Breast epithelium (tissue), 4 donors: ENCODE measurements at regions not wholly inside any gene's neighbourhood (a gene's known extent, or its start where the extent isn't known, plus 50 kb on each side); places are given as distances from the start of the nearest gene placed in this dataset.

Experiments used
- DNase-seq, 2 donors: peaks; one replicate each; pipeline ENCODE4 v3.0.0-alpha.2; 2019; ENCODE audit warnings: low spot score in 2 of 2
- H3K27ac ChIP-seq, 2 donors: fragments of 200-600 bp; sonication (generic) in 1 of 2; one replicate each; pipeline ENCODE4 v1.5.1; 2016 to 2019; ENCODE audit warnings: mild to moderate bottlenecking in 1 of 2
- H3K27me3 ChIP-seq, 2 donors: fragments of 200-600 bp; sonication (generic) in 1 of 2; one replicate each; pipeline versions ENCODE4 v1.5.1 to v1.6.0; 2017 to 2019; ENCODE audit warnings: control low read depth in 1 of 2, mild to moderate bottlenecking in 1 of 2
- H3K36me3 ChIP-seq: fragments of 200-600 bp; one replicate; pipeline ENCODE4 v1.5.1; 2019
- H3K4me1 ChIP-seq, 2 donors: fragments of 200-600 bp; sonication (generic); one replicate each; pipeline ENCODE4 v1.5.1; 2016 to 2019; ENCODE audit warnings: control low read depth in 1 of 2
- H3K4me3 ChIP-seq, 3 donors: fragments of 200-600 bp; sonication (generic); 1 replicate in 2 of 3; 2 replicates in 1 of 3; pipeline ENCODE4 v1.5.1; 2016 to 2019; ENCODE audit warnings: mild to moderate bottlenecking in 3 of 3, moderate library complexity in 2 of 3
- H3K9me3 ChIP-seq, 2 donors: fragments of 200-600 bp; sonication (generic) in 1 of 2; one replicate each; pipeline ENCODE4 v1.5.1; 2016 to 2019; ENCODE audit warnings: control low read depth in 1 of 2
- CTCF ChIP-seq, 3 donors: fragments of 450-650 bp; IDR thresholded peaks; one replicate each; pipeline ENCODE4 v1.5.1; 2016 to 2017; ENCODE audit warnings: antibody characterized with exemption in 3 of 3, mild to moderate bottlenecking in 3 of 3, moderate library complexity in 3 of 3
- POLR2A ChIP-seq: fragments of 450-650 bp; IDR thresholded peaks from one replicate; pipeline ENCODE4 v1.6.1; 2016; ENCODE audit warnings: antibody characterized with exemption, mild to moderate bottlenecking, moderate library complexity
- POLR2AphosphoS5 ChIP-seq, 3 donors: sonication (generic); formaldehyde crosslinking; IDR thresholded peaks; one replicate each; pipeline ENCODE4 v1.6.1; 2017; ENCODE audit warnings: antibody characterized with exemption in 3 of 3
- intact Hi-C: fragments of 100-400 bp; cut with DNase I; formaldehyde crosslinking; loops from one replicate; pipeline ENCODE4 v1.15.1; 2023; ENCODE audit warnings: low total_unique reads

- no peak overlapping the region for H3K27ac ChIP-seq
- H3K4me1 ChIP-seq = no peaks in the 10 kb centered on the region
- no peaks in the 10 kb centered on the region for H3K36me3 ChIP-seq
- intact Hi-C loops = no loop called here
- H3K4me3 ChIP-seq = no peak overlapping the region
- no peaks in the 10 kb centered on the region for H3K9me3 ChIP-seq
- DNase-seq = peak; percentile 9 to 30
- H3K27me3 ChIP-seq = peaks cover 0 to 6% of the 10 kb centered on the region in 2 donors
- TF ChIP-seq POLR2AphosphoS5 (IDR thresholded peaks at IDR 0.05) (no peak), CTCF (IDR thresholded peaks at IDR 0.05) (no peak), POLR2A (no peak)
These were observed 243.3 kb upstream of the B3GAT1 start for GRCh38 chr11:134655189-134655989.

GRCh38 chr11:134654161-134654915 is 242.3 kb upstream of the B3GAT1 start:
- intact Hi-C loops = no loop called here
- peak; percentile 7 to 24 for DNase-seq
- H3K9me3 ChIP-seq = no peaks in the 10 kb centered on the region

GRCh38 chr11:134652586-134653255 is 240.7 kb upstream of the B3GAT1 start:
- no peak overlapping the region for H3K27ac ChIP-seq
- H3K4me3 ChIP-seq = no peak overlapping the region
- peak; percentile 14 to 22 for DNase-seq
- TF ChIP-seq CTCF (IDR thresholded peaks at IDR 0.05) (no peak), POLR2AphosphoS5 (IDR thresholded peaks at IDR 0.05) (no peak), POLR2A (no peak)
- peaks cover 0 to 6% of the 10 kb centered on the region in 2 donors for H3K27me3 ChIP-seq
- H3K4me1 ChIP-seq = no peaks in the 10 kb centered on the region
- H3K36me3 ChIP-seq = no peaks in the 10 kb centered on the region
- H3K9me3 ChIP-seq = no peaks in the 10 kb centered on the region
- intact Hi-C loops = no loop called here

More at GRCh38 chr11:134654161-134654915, 242.3 kb upstream of the B3GAT1 start:
- H3K4me1 ChIP-seq = no peaks in the 10 kb centered on the region
- no peak overlapping the region for H3K4me3 ChIP-seq
- peaks cover 0 to 6% of the 10 kb centered on the region in 2 donors for H3K27me3 ChIP-seq
- H3K27ac ChIP-seq = no peak overlapping the region
- H3K36me3 ChIP-seq = no peaks in the 10 kb centered on the region
- TF ChIP-seq CTCF (IDR thresholded peaks at IDR 0.05) (no peak), POLR2A (no peak), POLR2AphosphoS5 (IDR thresholded peaks at IDR 0.05) (no peak)

GRCh38 chr11:134647066-134647743 is 235.2 kb upstream of the B3GAT1 start:
- Histone ChIP-seq H3K27ac (no peak overlapping the region), H3K4me1 (no peaks in the 10 kb centered on the region), H3K36me3 (no peaks in the 10 kb centered on the region), H3K27me3 (no peaks in the 10 kb centered on the region), H3K4me3 (no peak overlapping the region), H3K9me3 (no peaks in the 10 kb centered on the region)
- DNase-seq = peak in 1 of 2 donors; percentile 5
- TF ChIP-seq POLR2AphosphoS5 (IDR thresholded peaks at IDR 0.05) (no peak), CTCF (IDR thresholded peaks at IDR 0.05) (no peak), POLR2A (no peak)
- intact Hi-C loops = no loop called here
